HS-5 (cell line): ENCODE measurements at regions not wholly inside any gene's neighbourhood (a gene's known extent, or its start where the extent isn't known, plus 50 kb on each side); places are given as distances from the start of the nearest gene placed in this dataset.
A peak's percentile ranks its signal among the peaks of the same experiment; 100 is the strongest.

Experiments
- DNase-seq: peaks from one replicate; pipeline ENCODE4 v3.0.0-alpha.2; 2012; ENCODE audit warnings: low read depth

DNA sequence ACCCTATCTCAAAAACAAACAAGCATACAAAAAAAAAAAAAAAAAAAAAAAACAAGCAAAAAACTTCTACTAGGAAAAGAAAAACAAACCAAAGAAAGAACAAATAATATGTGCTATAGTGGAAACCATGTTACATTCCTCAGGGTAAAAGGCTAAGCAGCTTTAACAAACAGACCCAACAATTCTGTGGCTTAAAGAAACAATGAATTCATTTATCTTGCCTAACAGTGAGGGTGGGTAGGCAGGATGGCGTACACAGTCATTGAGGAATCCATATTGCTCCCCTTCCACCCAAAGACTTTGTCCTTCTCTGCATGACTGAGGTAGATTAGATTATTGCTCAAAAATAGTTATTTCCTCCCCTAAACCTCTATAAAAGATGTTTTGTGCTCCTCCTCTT is 63.1 kb upstream of the ITGA6 start:
- DNase-seq = no peak

DNA sequence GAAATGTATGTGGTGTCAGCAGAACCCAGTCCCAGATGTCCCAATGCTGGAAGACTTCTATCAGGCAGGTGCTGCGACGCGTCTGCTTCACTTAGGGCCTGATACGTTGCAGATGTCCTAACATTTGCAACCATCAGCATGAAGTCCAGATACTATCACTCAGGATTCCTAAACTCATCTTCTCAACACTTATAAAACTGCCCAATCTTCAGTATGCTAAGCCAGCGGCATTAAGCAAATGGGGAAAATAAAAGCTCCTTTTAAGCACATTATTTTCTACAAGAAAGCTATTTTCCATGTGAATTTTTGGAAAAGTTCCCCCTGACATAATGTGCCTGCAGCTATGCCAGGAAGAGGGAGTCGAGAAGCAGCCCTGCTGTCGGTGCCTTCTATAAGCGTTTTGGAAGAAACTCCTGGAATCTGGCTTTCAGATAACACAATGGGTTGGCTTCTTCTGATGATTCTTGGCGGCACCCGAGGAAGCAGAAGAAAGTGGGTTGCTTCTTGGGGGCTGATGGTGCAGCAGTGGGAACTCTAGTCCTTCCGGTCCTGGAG is 60.7 kb upstream of the ITGA6 start:
- no peak for DNase-seq

DNA sequence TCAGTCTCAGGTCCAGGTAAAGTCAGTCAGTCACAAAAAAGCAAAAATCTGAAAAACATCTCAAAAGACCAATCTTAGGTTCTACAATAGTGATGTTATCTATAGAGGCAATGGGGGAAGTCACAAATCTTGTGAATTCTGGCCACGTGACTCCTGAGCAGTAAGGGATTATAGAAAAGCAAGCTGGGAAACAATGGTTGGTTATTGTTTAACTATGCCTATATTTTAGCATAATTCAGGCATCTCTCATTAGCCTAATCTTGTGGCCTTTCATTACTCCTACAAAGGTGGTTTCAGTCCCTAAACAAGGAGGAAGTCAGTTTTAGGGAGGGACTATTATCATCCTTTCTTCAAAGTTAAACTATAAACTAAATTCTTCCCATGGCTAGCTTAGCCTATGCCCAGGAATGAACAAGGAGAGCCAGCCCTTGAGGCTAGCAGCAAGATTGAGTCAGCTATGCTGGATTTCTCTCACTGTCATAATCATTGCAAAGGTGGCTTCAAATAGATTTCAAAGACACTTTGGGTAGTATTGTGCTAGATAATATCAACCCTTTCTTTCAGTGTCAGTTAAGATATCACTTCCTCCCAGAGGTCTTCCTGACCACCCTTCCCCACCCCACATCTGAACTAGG is 56.4 kb upstream of the ITGA6 start:
- DNase-seq = no peak

DNA sequence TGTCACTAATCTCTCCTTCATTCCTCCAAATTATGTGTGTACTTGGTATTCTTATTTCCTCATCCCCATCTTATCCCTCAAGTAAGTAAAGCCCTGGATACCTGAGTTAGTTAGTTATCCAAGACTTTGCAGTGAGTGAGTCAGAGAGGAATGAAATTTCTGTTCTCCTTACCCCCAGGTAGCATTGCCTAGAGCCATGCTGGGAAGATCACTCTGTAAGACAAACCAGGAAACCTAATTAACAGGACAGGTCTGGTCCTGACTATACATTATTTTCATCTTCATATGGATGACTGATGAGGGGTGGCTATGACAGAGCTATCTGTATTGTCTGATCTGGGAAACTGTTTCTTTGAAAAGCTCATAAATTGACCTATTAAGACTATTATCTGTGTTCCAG is 55.0 kb upstream of the ITGA6 start:
- DNase-seq = no peak

DNA sequence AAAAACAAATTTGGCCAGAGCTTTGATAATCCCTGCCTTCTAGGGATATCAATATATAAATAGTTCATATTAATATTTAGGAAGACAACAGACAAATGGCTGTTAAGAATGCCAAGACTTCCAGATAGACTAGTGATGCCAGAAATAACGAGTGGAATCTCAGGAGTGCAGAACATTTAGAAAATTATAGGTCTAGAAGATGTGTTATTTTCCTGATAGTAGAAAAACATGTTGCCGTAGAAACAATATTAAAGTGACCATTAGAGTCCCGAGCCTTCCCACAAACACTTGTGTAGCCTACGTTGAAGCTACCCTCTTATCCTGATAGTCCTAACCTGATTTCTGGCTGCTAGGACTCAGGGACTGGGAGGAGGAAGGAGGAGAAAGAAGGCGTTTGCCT is 54.3 kb upstream of the ITGA6 start:
- DNase-seq = no peak

DNA sequence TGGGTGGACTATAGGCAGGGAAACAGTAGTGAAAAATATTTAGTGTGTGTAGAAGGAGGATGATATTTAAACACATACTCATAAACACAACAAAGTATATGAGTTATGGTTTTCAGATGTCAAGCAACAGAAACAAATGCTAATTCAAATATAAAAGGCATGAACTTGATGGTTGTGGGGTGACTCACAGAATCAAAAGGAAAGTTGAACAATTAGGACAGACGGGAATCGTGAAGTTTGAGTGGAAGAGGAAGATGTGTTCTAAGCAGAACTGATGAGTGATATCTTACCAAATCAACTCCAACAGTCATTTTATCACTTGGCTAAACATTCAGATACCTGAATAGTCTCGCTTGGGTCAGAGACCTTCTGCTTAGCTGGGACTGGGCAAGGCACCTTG is 53.6 kb upstream of the ITGA6 start:
- DNase-seq = peak; percentile 11

DNA sequence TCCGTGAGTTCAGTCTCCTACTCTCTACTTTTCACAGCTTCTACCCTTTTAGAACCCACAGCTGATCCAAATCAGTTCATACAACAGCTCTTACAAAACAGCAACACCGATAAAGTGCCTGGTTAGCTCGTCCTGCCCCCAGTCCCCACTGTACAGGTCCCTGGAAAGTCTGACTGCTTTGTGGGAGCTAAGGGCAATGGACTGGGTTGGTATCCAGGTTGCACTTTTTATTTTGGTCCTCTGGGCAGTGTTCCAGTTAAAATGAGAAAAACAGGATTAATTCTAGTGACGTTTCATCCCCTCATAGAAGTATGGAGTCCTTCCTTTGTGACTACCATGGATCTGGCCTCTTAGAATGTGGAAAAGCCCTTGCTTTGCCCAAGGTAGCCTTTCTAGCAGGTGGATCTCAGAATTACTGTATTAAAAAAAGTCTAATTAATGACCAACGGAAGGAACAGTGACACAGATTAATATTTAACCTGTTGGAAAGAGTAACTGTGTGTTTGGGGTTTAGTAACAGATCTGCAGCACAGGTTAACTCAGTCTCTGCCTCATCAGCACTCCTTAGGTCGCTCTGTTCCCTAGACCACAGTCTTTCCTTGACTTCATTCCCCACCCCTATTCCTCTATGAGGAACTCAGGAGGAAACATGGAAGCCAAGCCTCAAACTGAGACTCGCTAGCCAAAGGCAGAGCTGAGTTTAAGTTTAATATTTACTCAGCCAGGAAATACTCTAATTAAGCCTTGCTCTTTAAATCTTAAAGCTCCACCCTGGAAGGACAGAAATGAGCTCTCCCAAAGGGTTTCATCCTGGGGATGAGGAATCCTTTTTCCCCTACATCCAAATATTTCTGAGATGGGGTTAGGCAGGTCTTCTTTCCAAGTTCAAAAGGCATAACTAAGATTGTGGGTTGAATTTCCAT is 52.8 kb upstream of the ITGA6 start:
- no peak for DNase-seq

DNA sequence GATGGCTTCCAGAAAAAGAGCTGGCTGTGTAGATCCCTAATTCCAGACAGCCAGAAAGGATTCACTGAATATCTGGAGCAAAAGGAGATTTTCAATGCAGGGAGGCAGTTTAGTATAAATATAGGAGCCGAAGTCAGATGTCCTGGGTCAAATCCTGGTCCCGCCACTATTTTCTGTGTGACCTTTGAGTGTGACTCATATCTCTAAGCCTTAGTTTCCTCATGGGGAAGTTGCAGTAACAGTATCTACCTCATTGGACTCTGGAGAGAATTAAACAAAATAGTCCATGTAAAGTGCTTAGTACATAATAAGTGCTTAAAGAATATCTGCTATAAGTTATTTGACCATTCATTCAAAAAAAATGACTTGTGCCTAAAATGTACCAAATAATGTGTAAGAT is 52.1 kb upstream of the ITGA6 start:
- DNase-seq = no peak

DNA sequence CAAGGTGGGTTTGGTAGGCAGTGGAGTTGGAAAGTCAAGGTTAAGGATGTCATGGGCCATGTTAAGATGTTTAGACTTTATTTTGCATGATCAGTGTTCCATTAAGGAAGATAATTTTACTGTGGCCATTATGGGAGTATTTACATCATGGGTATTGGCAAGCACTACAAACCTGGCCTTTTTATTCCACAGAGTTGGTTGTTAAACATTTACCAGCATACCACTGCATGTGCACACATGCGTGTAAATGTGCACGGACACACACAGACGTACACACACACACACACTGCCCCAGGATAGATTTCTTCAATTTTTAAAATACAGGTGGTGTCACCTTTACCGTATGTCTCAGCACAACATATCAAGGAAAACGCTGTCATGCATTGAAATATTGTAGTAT is 51.4 kb upstream of the ITGA6 start:
- no peak for DNase-seq

DNA sequence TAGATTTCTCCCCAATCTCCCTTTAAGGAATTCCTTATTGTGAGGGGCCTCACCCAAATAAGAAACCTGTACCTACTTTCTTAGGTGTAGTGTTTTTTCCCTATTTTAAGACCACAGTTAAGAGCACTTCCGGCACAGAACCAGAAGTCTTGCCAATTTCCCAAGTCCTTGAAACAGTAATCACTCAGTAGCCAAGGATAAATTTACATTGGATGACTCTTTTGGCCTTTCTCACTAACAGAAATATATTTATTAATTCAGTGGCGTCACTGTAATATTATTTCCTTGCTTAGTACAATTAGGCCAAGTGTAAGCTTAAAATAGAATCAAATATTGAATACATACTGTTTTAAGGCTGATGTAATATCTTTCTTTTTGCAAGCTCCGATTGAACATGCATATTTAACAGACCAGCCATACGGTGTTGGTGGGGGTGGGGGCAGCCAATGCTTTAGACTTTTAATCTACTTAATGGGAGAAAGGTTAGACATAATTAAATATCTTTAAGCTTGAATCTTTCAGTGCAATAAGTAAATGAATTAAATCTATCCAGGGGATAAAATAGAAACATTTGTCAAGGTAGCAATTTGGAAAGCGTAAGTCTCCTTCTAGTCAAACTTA is 50.8 kb upstream of the ITGA6 start:
- DNase-seq = no peak

DNA sequence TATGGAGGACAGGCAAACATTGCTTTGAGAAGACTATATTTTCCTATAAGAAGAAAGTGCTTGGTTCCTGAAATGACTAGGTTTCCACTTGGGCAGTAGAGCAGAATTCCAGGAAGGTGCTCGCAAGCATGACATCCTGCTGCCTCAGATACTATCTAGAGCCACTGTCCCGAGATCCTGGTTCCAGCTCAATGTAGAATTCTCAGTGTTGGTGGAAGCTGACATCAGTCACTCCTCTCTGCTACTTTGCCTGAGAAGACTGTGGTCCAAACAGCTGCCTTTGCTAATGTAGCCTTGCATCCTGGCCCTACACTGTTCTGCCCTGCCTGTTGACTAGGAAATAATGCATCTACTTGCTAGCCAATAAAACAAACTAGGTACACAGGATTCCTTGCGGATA is 50.0 kb upstream of the ITGA6 start:
- DNase-seq = no peak
